Endodermal cell (in vitro differentiated cells): ENCODE measurements at regions not wholly inside any gene's neighbourhood (a gene's known extent, or its start where the extent isn't known, plus 50 kb on each side); places are given as distances from the start of the nearest gene placed in this dataset.

Experiments used
- DNase-seq: peaks from one replicate; pipeline ENCODE4 v3.0.0-alpha.2; 2017
- H3K27ac ChIP-seq: 2 replicates; pipeline ENCODE4 v1.5.1; 2013; ENCODE audit warnings: mild to moderate bottlenecking, low read depth, low read length, moderate library complexity
- H3K27me3 ChIP-seq: 2 replicates; pipeline ENCODE4 v1.6.1; 2013; ENCODE audit warnings: mild to moderate bottlenecking, low read length, moderate library complexity; ENCODE audit not compliant: insufficient read depth, control insufficient read depth, poor library complexity, severe bottlenecking
- H3K36me3 ChIP-seq: 2 replicates; pipeline ENCODE4 v1.7.0; 2013; ENCODE audit warnings: mild to moderate bottlenecking, low read length, moderate library complexity; ENCODE audit not compliant: control insufficient read depth, insufficient read depth
- H3K4me1 ChIP-seq: one replicate; pipeline ENCODE4 v1.7.0; 2013; ENCODE audit warnings: low read length; ENCODE audit not compliant: control insufficient read depth, insufficient read depth
- H3K4me3 ChIP-seq: 2 replicates; pipeline ENCODE4 v1.5.1; 2013; ENCODE audit warnings: mild to moderate bottlenecking, low read length, moderate library complexity
- H3K9ac ChIP-seq: 2 replicates; pipeline ENCODE4 v1.6.1; 2013; ENCODE audit warnings: mild to moderate bottlenecking, low read length, moderate library complexity; ENCODE audit not compliant: poor library complexity, severe bottlenecking; ENCODE audit errors: extremely low read depth
- H3K9me3 ChIP-seq: 2 replicates; pipeline ENCODE4 v1.6.1; 2013; ENCODE audit warnings: mild to moderate bottlenecking, low read length, moderate library complexity; ENCODE audit not compliant: control insufficient read depth
- H3K27ac Mint-ChIP-seq: 2 replicates; pipeline ENCODE4 v1.8.0; 2020; ENCODE audit warnings: mixed read lengths
- H3K27me3 Mint-ChIP-seq: 2 replicates; pipeline ENCODE4 v1.8.0; 2021; ENCODE audit warnings: mild to moderate bottlenecking, mixed read lengths; ENCODE audit not compliant: insufficient read depth
- H3K36me3 Mint-ChIP-seq: 2 replicates; pipeline ENCODE4 v1.8.0; 2020; ENCODE audit warnings: low read depth, mixed read lengths
- H3K4me1 Mint-ChIP-seq: 2 replicates; pipeline ENCODE4 v1.8.0; 2020; ENCODE audit warnings: mixed read lengths
- H3K4me3 Mint-ChIP-seq: 2 replicates; pipeline ENCODE4 v1.8.0; 2020; ENCODE audit warnings: mild to moderate bottlenecking, moderate library complexity, mixed read lengths
- H3K9me3 Mint-ChIP-seq: 2 replicates; pipeline ENCODE4 v1.8.0; 2020; ENCODE audit warnings: mild to moderate bottlenecking, mixed read lengths
- CTCF ChIP-seq: fragments of 200-600 bp; sonication (generic); conservative IDR thresholded peaks from 2 replicates; pipeline ENCODE4 v1.5.0; 2021; ENCODE audit warnings: antibody characterized with exemption, mild to moderate bottlenecking
- WGBS, 2 experiments: methylation state at CpG; one replicate each; pipeline versions ENCODE4 v1.1.5 to v1.1.7; 2013; ENCODE audit warnings: missing lambda C conversion rate in 2 of 2, mixed read lengths in 1 of 2; ENCODE audit not compliant: insufficient coverage in 1 of 2, insufficient read length in 1 of 2; 5-methylcytosine and 5-hydroxymethylcytosine counted together

GRCh38 chr2:9745153-9745899, 97.9 kb upstream of the TAF1B start:
- no peak for DNase-seq
- H3K9ac ChIP-seq, result no peak overlapping the region
- no peak overlapping the region for H3K4me3 Mint-ChIP-seq

GRCh38 chr2:9747396-9747795, 95.9 kb upstream of the TAF1B start:
- Mint-ChIP-seq H3K27ac (no peak overlapping the region), H3K27me3 (peaks cover 2% of the 10 kb centered on the region)
- no peaks in the 10 kb centered on the region for H3K9me3 ChIP-seq

More at GRCh38 chr2:9745153-9745899, 97.9 kb upstream of the TAF1B start:
- WGBS, 2 experiments, result 44 to 64% methylated on average over 2 to 3 of the region's 3 CpGs
- H3K36me3 Mint-ChIP-seq, result no peaks in the 10 kb centered on the region
- H3K27ac Mint-ChIP-seq, result peak overlapping the region; percentile 35
- no peak overlapping the region for H3K27ac ChIP-seq
- H3K9me3 ChIP-seq, result no peaks in the 10 kb centered on the region
- H3K9me3 Mint-ChIP-seq, result no peaks in the 10 kb centered on the region
- no peak overlapping the region for H3K4me3 ChIP-seq
- H3K4me1 Mint-ChIP-seq, result peaks cover 11% of the 10 kb centered on the region
- H3K27me3 Mint-ChIP-seq, result peaks cover 6% of the 10 kb centered on the region
- no peak for TF ChIP-seq CTCF
- no peaks in the 10 kb centered on the region for H3K27me3 ChIP-seq
- H3K4me1 ChIP-seq, result no peaks in the 10 kb centered on the region
- H3K36me3 ChIP-seq, result no peaks in the 10 kb centered on the region

GRCh38 chr2:9748577-9748976, 94.7 kb upstream of the TAF1B start:
- 81 to 86% methylated on average over 1 to 6 of the region's 6 CpGs for WGBS, 2 experiments
- H3K9ac ChIP-seq, result no peak overlapping the region
- H3K27ac Mint-ChIP-seq, result no peak overlapping the region
- no peak overlapping the region for H3K4me3 Mint-ChIP-seq
- no peaks in the 10 kb centered on the region for H3K9me3 Mint-ChIP-seq
- peaks cover 11% of the 10 kb centered on the region for H3K4me1 Mint-ChIP-seq
- no peak for DNase-seq
- H3K4me1 ChIP-seq, result no peaks in the 10 kb centered on the region
- no peaks in the 10 kb centered on the region for H3K27me3 ChIP-seq
- H3K9me3 ChIP-seq, result no peaks in the 10 kb centered on the region
- H3K36me3 ChIP-seq, result no peaks in the 10 kb centered on the region
- no peaks in the 10 kb centered on the region for H3K36me3 Mint-ChIP-seq
- no peak for TF ChIP-seq CTCF
- H3K27me3 Mint-ChIP-seq, result no peaks in the 10 kb centered on the region
- H3K4me3 ChIP-seq, result no peak overlapping the region
- no peak overlapping the region for H3K27ac ChIP-seq

More at GRCh38 chr2:9747396-9747795, 95.9 kb upstream of the TAF1B start:
- Mint-ChIP-seq H3K4me3 (no peak overlapping the region), H3K9me3 (no peaks in the 10 kb centered on the region), H3K36me3 (no peaks in the 10 kb centered on the region), H3K4me1 (peaks cover 11% of the 10 kb centered on the region)
- DNase-seq, result no peak
- Histone ChIP-seq H3K36me3 (no peaks in the 10 kb centered on the region), H3K9ac (no peak overlapping the region), H3K4me3 (no peak overlapping the region), H3K27ac (no peak overlapping the region), H3K4me1 (no peaks in the 10 kb centered on the region), H3K27me3 (no peaks in the 10 kb centered on the region)
- TF ChIP-seq CTCF, result no peak
- WGBS, 2 experiments, result 83 to 100% methylated on average over 1 to 4 of the region's 4 CpGs
